Thyroid gland (tissue), 4 donors: ENCODE measurements at regions not wholly inside any gene's neighbourhood (a gene's known extent, or its start where the extent isn't known, plus 50 kb on each side); places are given as distances from the start of the nearest gene placed in this dataset.

Experiments
- DNase-seq, 2 donors: peaks; one replicate each; pipeline ENCODE4 v3.0.0-alpha.2; 2019
- H3K27ac ChIP-seq, 3 donors: fragments of 200-600 bp; sonication (generic); 1 replicate in 2 of 3; 2 replicates in 1 of 3; pipeline ENCODE4 v1.5.1; 2016 to 2019; ENCODE audit warnings: mild to moderate bottlenecking in 1 of 3, moderate library complexity in 1 of 3
- H3K27me3 ChIP-seq: fragments of 200-600 bp; sonication (generic); one replicate; pipeline ENCODE4 v1.5.1; 2019
- H3K36me3 ChIP-seq, 2 donors: fragments of 200-600 bp; sonication (generic); one replicate each; pipeline ENCODE4 v1.5.1; 2016 to 2019
- H3K4me1 ChIP-seq, 2 donors: fragments of 200-600 bp; sonication (generic); one replicate each; pipeline ENCODE4 v1.5.1; 2017 to 2019
- H3K4me3 ChIP-seq, 3 donors: fragments of 200-600 bp; sonication (generic); replicated peaks in 1 of 3; 1 replicate in 2 of 3; 2 replicates in 1 of 3; pipeline ENCODE4 v1.5.1; 2016; ENCODE audit warnings: mild to moderate bottlenecking in 1 of 3
- H3K9me3 ChIP-seq: fragments of 200-600 bp; sonication (generic); one replicate; pipeline ENCODE4 v1.5.1; 2017
- POLR2A ChIP-seq, 2 donors: fragments of 450-650 bp; IDR thresholded peaks; one replicate each; pipeline ENCODE4 v1.6.1; 2017; ENCODE audit warnings: antibody characterized with exemption in 2 of 2, mild to moderate bottlenecking in 2 of 2, moderate library complexity in 1 of 2
- WGBS, 2 donors: methylation state at CpG; one replicate each; pipeline ENCODE4 v1.1.5; 2017; 5-methylcytosine and 5-hydroxymethylcytosine counted together
- intact Hi-C: fragments of 100-400 bp; cut with DNase I; formaldehyde crosslinking; loops from one replicate; pipeline ENCODE4 v1.15.1; 2023
- TF ChIP-seq, protein P1 (sequence below), 6 experiments: fragments of 200-600 bp in 3 of 6; fragments of 450-650 bp in 3 of 6; sonication (generic) in 3 of 6; IDR thresholded peaks; one replicate each; pipeline ENCODE4 v1.5.1; 2016 to 2019; ENCODE audit warnings: antibody characterized with exemption in 6 of 6, mild to moderate bottlenecking in 2 of 6, inconsistent platforms in 1 of 6, moderate library complexity in 1 of 6

DNA sequence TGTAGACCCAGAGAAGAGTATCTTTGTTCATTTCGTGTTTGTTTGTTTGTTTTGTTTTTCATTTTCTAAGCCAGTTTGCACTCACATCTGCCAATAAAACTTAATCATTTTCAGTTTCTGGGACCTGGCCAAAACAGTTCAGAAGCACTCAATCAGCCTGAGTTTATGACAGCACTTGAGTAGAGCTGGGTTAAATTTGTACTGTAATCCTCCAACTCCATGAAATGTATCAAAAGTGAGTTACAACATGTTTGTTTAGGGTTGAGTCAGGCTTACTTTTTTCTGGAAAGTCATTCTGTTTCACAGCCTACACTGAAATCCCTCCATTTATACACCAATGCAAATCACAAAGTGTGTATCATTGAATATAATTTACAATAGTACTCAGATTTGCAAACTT lies 91.9 kb downstream of the ZWINT start:
- Histone ChIP-seq H3K4me3 (no peak overlapping the region), H3K27me3 (no peaks in the 10 kb centered on the region), H3K4me1 (no peaks in the 10 kb centered on the region), H3K9me3 (no peaks in the 10 kb centered on the region), H3K27ac (no peak overlapping the region), H3K36me3 (no peaks in the 10 kb centered on the region)
- 59 to 66% methylated on average over 1 of the region's 1 CpG for WGBS, 2 donors
- intact Hi-C loops, result no loop called here
- TF ChIP-seq POLR2A (IDR thresholded peaks at IDR 0.05), result no peak
- TF ChIP-seq, protein P1, sequence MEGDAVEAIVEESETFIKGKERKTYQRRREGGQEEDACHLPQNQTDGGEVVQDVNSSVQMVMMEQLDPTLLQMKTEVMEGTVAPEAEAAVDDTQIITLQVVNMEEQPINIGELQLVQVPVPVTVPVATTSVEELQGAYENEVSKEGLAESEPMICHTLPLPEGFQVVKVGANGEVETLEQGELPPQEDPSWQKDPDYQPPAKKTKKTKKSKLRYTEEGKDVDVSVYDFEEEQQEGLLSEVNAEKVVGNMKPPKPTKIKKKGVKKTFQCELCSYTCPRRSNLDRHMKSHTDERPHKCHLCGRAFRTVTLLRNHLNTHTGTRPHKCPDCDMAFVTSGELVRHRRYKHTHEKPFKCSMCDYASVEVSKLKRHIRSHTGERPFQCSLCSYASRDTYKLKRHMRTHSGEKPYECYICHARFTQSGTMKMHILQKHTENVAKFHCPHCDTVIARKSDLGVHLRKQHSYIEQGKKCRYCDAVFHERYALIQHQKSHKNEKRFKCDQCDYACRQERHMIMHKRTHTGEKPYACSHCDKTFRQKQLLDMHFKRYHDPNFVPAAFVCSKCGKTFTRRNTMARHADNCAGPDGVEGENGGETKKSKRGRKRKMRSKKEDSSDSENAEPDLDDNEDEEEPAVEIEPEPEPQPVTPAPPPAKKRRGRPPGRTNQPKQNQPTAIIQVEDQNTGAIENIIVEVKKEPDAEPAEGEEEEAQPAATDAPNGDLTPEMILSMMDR (IDR thresholded peaks at IDR 0.05), result no peak
- DNase-seq, result no peak

DNA sequence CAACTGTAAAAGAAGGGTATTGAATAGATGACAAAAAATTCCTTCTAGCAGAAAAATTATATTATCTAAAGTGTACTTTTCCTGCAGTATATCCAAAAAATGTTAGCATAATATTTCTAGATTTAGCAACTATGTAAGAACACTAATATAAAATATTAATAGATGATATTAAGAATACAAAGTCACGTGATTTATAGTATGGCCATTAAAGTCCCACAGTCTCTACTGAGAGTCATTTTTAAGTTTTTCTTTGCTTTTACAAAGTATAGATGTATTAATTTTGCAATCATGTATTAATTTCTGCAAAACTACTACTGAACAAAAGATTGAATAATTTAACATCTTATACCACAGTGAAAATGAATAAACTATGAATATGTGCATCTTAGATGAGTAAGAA lies 94.9 kb downstream of the ZWINT start:
- Histone ChIP-seq H3K27me3 (no peaks in the 10 kb centered on the region), H3K36me3 (no peaks in the 10 kb centered on the region), H3K4me1 (no peaks in the 10 kb centered on the region), H3K27ac (no peak overlapping the region), H3K9me3 (no peaks in the 10 kb centered on the region), H3K4me3 (no peak overlapping the region)
- WGBS, 2 donors, result 92 to 97% methylated on average over 1 of the region's 1 CpG
- intact Hi-C loops, result no loop called here
- no peak for DNase-seq
- no peak for TF ChIP-seq POLR2A (IDR thresholded peaks at IDR 0.05)
- TF ChIP-seq, protein P1 (IDR thresholded peaks at IDR 0.05), result no peak

DNA sequence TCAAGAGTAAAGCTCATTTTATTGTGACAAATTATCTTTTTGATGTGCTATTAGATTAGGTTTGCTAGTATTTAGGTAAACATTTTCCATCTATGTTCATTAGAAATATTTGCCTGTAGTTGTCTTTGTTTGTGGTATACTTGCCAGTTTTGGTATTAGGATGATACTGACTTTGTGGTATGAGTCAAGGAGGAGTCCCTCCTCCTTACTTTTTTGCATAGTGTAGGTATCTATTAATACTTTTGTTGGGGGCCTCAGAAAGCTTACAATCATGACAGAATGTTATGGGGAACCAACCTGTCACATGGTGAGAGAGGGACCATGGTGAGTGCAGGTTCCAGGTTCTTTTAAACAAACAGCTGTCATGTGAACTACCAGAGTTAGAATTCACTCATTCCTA lies 102.1 kb downstream of the ZWINT start:
- H3K36me3 ChIP-seq, result no peaks in the 10 kb centered on the region
- intact Hi-C loops, result no loop called here
- TF ChIP-seq, protein P1 (IDR thresholded peaks at IDR 0.05), result no peak
- TF ChIP-seq POLR2A (IDR thresholded peaks at IDR 0.05), result no peak

DNA sequence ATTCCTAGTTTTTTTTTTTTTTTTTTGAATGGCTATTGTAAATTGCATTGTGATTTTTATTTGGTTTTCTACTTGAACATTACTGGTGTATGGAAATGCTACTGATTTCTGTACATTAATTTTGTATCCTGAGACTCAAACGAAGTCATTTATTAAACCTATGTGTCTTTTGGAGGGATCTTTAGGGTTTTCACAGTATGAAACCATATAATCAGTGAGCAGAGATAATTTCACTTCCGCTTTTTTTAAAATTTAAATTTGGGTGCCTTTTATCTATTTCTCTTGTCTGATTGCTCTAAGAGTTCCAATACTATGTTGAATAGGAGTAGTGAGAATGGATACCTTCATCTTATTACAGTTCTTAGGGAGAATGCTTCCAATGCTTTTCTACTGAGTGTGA lies 102.7 kb downstream of the ZWINT start:
- H3K4me1 ChIP-seq, result no peaks in the 10 kb centered on the region
- DNase-seq, result no peak
- WGBS, 2 donors, result 64 to 68% methylated on average over 2 of the region's 2 CpGs
- no peak overlapping the region for H3K27ac ChIP-seq
- no peaks in the 10 kb centered on the region for H3K9me3 ChIP-seq
- TF ChIP-seq, protein P1 (IDR thresholded peaks at IDR 0.05), result no peak
- no peak for TF ChIP-seq POLR2A (IDR thresholded peaks at IDR 0.05)
- H3K4me3 ChIP-seq, result no peak overlapping the region
- H3K36me3 ChIP-seq, result no peaks in the 10 kb centered on the region
- intact Hi-C loops, result no loop called here
- H3K27me3 ChIP-seq, result no peaks in the 10 kb centered on the region

More for the DNA sequence above, 102.1 kb downstream of the ZWINT start:
- H3K27me3 ChIP-seq, result no peaks in the 10 kb centered on the region
- DNase-seq, result no peak
- no peak overlapping the region for H3K4me3 ChIP-seq
- no peak overlapping the region for H3K27ac ChIP-seq
- H3K9me3 ChIP-seq, result no peaks in the 10 kb centered on the region
- H3K4me1 ChIP-seq, result no peaks in the 10 kb centered on the region

DNA sequence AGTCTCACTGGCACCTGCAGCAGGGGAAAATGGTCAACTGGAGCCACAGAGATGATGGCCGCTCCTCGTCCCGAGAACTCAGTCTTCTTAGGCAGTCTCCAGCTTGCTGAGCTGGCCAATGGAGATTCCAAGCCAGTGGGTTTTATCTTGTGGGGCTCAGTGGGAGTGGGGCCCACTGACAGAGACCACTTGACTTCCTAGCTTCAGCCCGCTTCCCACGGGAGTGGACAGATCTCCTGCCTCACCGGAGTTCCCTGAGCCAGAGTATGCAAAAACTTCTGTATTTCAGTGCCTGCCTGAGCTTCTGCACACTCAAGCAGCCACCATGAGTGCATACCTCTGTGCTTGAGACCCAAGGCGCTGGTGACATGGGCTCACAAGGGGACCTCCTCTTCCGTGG lies 105.8 kb downstream of the ZWINT start:
- intact Hi-C loops, result no loop called here
- Histone ChIP-seq H3K4me3 (no peak overlapping the region), H3K27ac (no peak overlapping the region), H3K4me1 (no peaks in the 10 kb centered on the region), H3K36me3 (no peaks in the 10 kb centered on the region), H3K9me3 (no peaks in the 10 kb centered on the region), H3K27me3 (no peaks in the 10 kb centered on the region)
- TF ChIP-seq, protein P1 (IDR thresholded peaks at IDR 0.05), result no peak
- no peak for TF ChIP-seq POLR2A (IDR thresholded peaks at IDR 0.05)
- 87 to 98% methylated on average over 6 to 8 of the region's 8 CpGs for WGBS, 2 donors
- DNase-seq, result no peak
